BLaER1 treated with 17β-estradiol and CSF1 and Interleukin-3, amounts not matched to agents 10 nM and 100 nM (cell line): ENCODE measurements at regions not wholly inside any gene's neighbourhood (a gene's known extent, or its start where the extent isn't known, plus 50 kb on each side); places are given as distances from the start of the nearest gene placed in this dataset.
"Not testable (repeated sequence)": the region's sequence is repeated elsewhere in the genome, so short reads cannot be mapped to it uniquely, and the experiment has no call there.

Experiments
- H3K27ac ChIP-seq, 11 experiments: shearing (Covaris generic); formaldehyde crosslinking; 2 replicates each; pipeline ENCODE4 v1.8.1; 2022
- H3K27me3 ChIP-seq, 11 experiments: shearing (Covaris generic); formaldehyde crosslinking; 2 replicates each; pipeline ENCODE4 v1.8.1; 2022
- H3K36me3 ChIP-seq, 11 experiments: shearing (Covaris generic); formaldehyde crosslinking; 2 replicates each; pipeline ENCODE4 v1.8.1; 2022
- H3K4me1 ChIP-seq, 10 experiments: shearing (Covaris generic); formaldehyde crosslinking; 2 replicates each; pipeline ENCODE4 v1.8.1; 2022
- H3K4me2 ChIP-seq, 11 experiments: shearing (Covaris generic); formaldehyde crosslinking; 2 replicates each; pipeline ENCODE4 v1.8.1; 2022
- H3K4me3 ChIP-seq, 10 experiments: shearing (Covaris generic); formaldehyde crosslinking; 2 replicates each; pipeline ENCODE4 v1.8.1; 2022
- H3K9ac ChIP-seq, 11 experiments: shearing (Covaris generic); formaldehyde crosslinking; 2 replicates each; pipeline ENCODE4 v1.8.1; 2022
- H3K9me3 ChIP-seq, 11 experiments: shearing (Covaris generic); formaldehyde crosslinking; replicated peaks in 1 of 11; 2 replicates each; pipeline ENCODE4 v1.8.1; 2022
- H4K20me1 ChIP-seq, 11 experiments: shearing (Covaris generic); formaldehyde crosslinking; 2 replicates each; pipeline ENCODE4 v1.8.1; 2022
- Cebpa-rat ChIP-seq, 11 experiments: shearing (Covaris generic); IDR thresholded peaks; 2 replicates each; pipeline ENCODE4 v1.8.1; 2022

- no peak overlapping the region for H3K27ac ChIP-seq
- no peak overlapping the region for H3K9ac ChIP-seq
- H3K4me1 ChIP-seq: no peaks in the 10 kb centered on the region
- H3K4me3 ChIP-seq: no peak overlapping the region
- H4K20me1 ChIP-seq: no peaks in the 10 kb centered on the region
- H3K4me2 ChIP-seq: no peak overlapping the region
- H3K9me3 ChIP-seq: no peaks in the 10 kb centered on the region
- no peaks in the 10 kb centered on the region for H3K36me3 ChIP-seq
- no peaks in the 10 kb centered on the region for H3K27me3 ChIP-seq
- no peak for TF ChIP-seq Cebpa-rat (IDR thresholded peaks at IDR 0.05)
Measured at GRCh38 chr5:18772475-18772874, 1138.2 kb downstream of the TAF11L14 start.

DNA sequence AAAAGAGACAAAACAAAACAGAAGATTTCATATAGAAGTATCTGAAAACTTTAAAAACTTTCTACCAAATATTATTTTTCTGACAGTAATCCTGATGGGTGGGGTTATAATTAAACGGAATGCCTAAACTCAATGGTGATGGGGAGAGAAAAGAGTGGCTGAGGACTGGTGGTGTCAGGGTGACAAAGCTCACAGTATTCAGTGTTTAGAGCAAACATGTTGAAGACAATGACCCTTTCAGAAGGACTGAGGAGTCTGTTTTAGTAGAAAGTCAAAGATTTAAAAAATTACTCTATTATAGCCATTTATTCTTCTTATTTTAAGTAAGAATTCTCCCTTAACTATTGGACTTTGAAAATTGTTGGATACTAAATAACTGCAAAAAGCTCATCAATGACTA, 1144.0 kb downstream of the TAF11L14 start:
- Histone ChIP-seq H3K4me3 (no peak overlapping the region), H3K9me3 (peaks cover 0 to 5% (median 0%) of the 10 kb centered on the region in 11 experiments; a peak in 1 of 22 replicates), H4K20me1 (no peaks in the 10 kb centered on the region), H3K4me1 (no peaks in the 10 kb centered on the region), H3K27ac (no peak overlapping the region), H3K27me3 (no peaks in the 10 kb centered on the region), H3K36me3 (no peaks in the 10 kb centered on the region), H3K4me2 (no peak overlapping the region), H3K9ac (no peak overlapping the region)
- TF ChIP-seq Cebpa-rat (IDR thresholded peaks at IDR 0.05): no peak

DNA sequence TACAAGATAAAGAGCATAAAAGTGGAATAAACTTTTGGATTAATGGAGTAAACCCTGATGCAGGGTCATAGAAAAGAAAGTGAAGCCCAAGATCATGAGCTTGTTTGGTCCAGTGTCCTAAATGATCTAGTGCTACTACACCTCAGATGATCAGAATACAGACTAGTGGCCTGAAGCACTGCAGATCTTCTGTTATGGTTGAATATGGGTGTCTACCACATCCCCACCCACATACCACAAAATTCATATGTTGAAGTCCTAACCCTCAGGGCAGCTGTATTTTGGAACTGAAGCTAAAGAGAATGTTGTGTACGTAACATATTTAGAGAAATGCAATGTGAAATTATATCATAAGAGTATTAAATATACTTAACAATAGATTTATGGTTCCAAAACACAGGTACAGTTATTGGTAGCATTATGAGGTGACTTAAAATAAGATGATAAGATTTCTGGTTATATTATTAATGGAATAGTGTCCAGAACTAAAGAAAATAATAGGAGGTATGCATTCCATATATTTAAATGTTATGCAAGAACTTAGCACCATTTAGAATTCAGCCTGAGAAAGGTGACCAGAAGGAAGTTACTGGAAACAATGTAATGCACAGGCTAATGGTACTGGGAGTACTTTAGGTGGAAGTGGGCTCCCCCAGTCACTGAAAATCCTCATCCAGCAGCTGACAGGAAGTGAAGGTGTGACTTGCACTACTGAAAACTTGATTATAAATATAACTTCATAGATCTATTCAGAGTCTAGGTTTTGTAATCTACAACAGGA, 1155.1 kb downstream of the TAF11L14 start:
- H3K36me3 ChIP-seq: no peaks in the 10 kb centered on the region
- no peaks in the 10 kb centered on the region for H3K27me3 ChIP-seq
- H3K9ac ChIP-seq: no peak overlapping the region
- no peaks in the 10 kb centered on the region for H3K9me3 ChIP-seq
- no peak for TF ChIP-seq Cebpa-rat (IDR thresholded peaks at IDR 0.05)
- H4K20me1 ChIP-seq: no peaks in the 10 kb centered on the region
- H3K4me3 ChIP-seq: no peak overlapping the region
- no peaks in the 10 kb centered on the region for H3K4me1 ChIP-seq
- H3K4me2 ChIP-seq: no peak overlapping the region
- no peak overlapping the region for H3K27ac ChIP-seq

- Histone ChIP-seq H3K4me3 (no peak overlapping the region), H3K4me2 (no peak overlapping the region), H3K27ac (no peak overlapping the region), H3K9ac (no peak overlapping the region), H3K4me1 (no peaks in the 10 kb centered on the region), H3K27me3 (no peaks in the 10 kb centered on the region), H3K36me3 (no peaks in the 10 kb centered on the region), H4K20me1 (no peaks in the 10 kb centered on the region), H3K9me3 (no peaks in the 10 kb centered on the region)
- no peak for TF ChIP-seq Cebpa-rat (IDR thresholded peaks at IDR 0.05)
Measured at GRCh38 chr5:18792145-18792544, 1157.9 kb downstream of the TAF11L14 start.

DNA sequence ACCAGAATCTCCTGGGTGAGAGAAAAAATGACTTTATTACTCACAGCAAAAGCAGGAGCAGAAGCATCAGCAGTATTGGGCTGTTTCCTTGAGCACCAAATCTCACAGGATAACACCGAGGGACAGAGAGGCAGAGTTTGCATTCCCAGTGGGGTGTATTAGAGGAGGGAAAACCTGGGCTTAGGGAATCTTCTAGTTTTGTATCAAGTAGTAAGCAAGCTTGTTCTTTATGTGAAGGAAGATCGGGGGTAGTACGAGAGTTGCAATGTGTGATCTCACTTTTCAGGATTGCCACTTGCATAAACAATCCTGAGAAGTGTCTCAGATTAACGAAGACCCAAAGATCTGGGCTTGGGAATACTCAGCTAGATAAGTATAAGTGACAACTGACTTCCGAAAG, 1163.0 kb downstream of the TAF11L14 start:
- Histone ChIP-seq H3K27me3 (no peaks in the 10 kb centered on the region), H3K9me3 (no peaks in the 10 kb centered on the region), H3K4me3 (no peak overlapping the region), H3K4me2 (no peak overlapping the region), H3K9ac (no peak overlapping the region), H4K20me1 (no peaks in the 10 kb centered on the region), H3K27ac (no peak overlapping the region), H3K4me1 (no peaks in the 10 kb centered on the region), H3K36me3 (no peaks in the 10 kb centered on the region)
- no peak for TF ChIP-seq Cebpa-rat (IDR thresholded peaks at IDR 0.05)

DNA sequence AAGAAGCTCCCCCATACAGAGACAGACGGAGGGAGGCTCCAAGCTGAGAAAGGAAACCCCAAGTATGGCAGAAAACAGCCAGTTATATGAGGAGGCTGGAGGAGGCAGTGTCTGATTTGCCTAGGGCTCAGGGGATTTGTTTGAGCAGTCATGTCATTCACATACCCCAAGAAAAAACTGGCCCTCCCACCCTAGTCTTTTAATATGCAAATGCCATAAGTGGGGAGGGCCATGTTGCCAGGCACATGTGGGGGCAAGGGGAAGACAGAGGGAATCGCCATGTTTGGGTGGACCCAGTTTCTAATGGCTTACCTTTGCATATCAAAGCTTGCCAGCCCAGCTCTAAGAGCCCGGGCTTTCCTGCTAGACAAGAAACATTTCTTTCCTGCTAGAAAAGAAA, 1163.8 kb downstream of the TAF11L14 start:
- Histone ChIP-seq H3K4me2 (no peak overlapping the region), H3K9ac (no peak overlapping the region), H3K36me3 (no peaks in the 10 kb centered on the region), H3K27ac (no peak overlapping the region), H3K9me3 (no peaks in the 10 kb centered on the region), H3K4me1 (no peaks in the 10 kb centered on the region), H3K4me3 (no peak overlapping the region), H4K20me1 (no peaks in the 10 kb centered on the region), H3K27me3 (no peaks in the 10 kb centered on the region)
- no peak for TF ChIP-seq Cebpa-rat (IDR thresholded peaks at IDR 0.05)

DNA sequence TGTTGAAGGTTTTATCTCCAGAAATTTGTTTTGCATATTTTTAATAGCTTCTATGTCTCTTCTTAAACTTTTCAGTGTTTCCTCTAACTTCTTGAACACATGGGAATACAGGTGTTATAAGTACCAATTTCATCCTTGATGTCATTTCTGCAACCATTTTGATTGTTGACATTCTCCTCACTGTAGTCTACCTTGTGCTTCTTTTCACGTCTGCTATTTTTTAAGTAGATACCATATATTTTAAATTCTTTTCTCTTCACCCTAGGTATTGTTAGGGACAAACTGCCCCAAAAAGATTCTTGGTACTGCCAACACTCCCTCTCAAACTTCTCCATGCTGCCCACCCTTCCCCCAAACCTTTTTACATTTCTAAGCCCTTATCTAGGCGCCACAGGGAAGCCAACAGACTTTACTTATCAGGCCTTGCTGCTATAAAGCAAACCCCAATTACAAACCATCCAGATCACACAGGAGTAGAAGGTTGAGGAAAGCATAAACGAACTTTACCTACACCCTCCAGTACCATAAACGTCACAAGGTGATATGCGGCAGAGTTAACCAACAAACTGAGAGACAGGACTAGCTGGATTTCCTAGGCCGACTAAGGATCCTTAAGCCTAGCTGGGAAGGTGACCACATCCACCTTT, 1165.3 kb downstream of the TAF11L14 start:
- H3K27ac ChIP-seq: no peak overlapping the region
- H3K4me1 ChIP-seq: no peaks in the 10 kb centered on the region
- no peaks in the 10 kb centered on the region for H3K36me3 ChIP-seq
- no peaks in the 10 kb centered on the region for H3K9me3 ChIP-seq
- no peaks in the 10 kb centered on the region for H4K20me1 ChIP-seq
- H3K4me3 ChIP-seq: no peak overlapping the region
- no peak overlapping the region for H3K4me2 ChIP-seq
- no peaks in the 10 kb centered on the region for H3K27me3 ChIP-seq
- TF ChIP-seq Cebpa-rat (IDR thresholded peaks at IDR 0.05): no peak
- no peak overlapping the region for H3K9ac ChIP-seq

DNA sequence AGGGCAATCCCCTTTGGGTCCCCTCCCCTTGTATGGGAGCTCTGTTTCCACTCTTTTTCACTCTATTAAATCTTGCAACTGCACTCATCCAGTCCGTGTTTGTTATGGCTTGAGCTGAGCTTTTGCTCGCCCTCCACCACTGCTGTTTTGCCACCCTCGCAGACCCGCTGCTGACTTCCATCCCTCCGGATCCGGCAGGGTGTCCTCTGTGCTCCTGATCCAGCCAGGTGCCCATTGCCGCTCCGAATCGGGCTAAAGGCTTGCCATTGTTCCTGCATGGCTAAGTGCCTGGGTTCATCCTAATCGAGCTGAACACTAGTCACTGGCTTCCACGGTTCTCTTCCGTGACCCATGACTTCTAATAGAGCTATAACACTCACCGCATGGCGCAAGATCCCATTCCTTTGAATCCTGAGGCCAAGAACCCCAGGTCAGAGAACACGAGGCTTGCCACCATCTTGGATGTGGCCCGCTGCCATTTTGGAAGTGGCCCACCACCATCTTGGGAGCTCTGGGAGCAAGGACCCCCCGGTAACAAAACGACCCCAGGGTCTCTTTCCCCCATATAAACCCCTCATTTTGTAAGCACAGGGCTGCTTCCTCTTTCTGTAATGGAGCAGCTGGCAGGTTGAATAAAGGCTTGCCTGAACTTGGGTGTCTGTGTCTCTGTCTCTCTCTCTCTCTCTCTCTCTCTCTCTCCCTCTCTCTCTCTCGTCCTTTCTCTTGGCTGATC, 1166.2 kb downstream of the TAF11L14 start:
- no peak overlapping the region for H3K9ac ChIP-seq
- H3K27me3 ChIP-seq: no peaks in the 10 kb centered on the region
- H3K4me1 ChIP-seq: no peaks in the 10 kb centered on the region
- H4K20me1 ChIP-seq: no peaks in the 10 kb centered on the region
- H3K9me3 ChIP-seq: no peaks in the 10 kb centered on the region
- no peak overlapping the region for H3K4me2 ChIP-seq
- H3K36me3 ChIP-seq: no peaks in the 10 kb centered on the region
- no peak overlapping the region for H3K4me3 ChIP-seq
- TF ChIP-seq Cebpa-rat (IDR thresholded peaks at IDR 0.05): no peak
- no peak overlapping the region for H3K27ac ChIP-seq

- not testable (repeated sequence) for H4K20me1 ChIP-seq, H3K4me3 ChIP-seq, H3K4me2 ChIP-seq, H3K9me3 ChIP-seq, H3K4me1 ChIP-seq, H3K9ac ChIP-seq, H3K27me3 ChIP-seq, H3K36me3 ChIP-seq, H3K27ac ChIP-seq
Measured at GRCh38 chr5:18801413-18801812, 1167.2 kb downstream of the TAF11L14 start.

DNA sequence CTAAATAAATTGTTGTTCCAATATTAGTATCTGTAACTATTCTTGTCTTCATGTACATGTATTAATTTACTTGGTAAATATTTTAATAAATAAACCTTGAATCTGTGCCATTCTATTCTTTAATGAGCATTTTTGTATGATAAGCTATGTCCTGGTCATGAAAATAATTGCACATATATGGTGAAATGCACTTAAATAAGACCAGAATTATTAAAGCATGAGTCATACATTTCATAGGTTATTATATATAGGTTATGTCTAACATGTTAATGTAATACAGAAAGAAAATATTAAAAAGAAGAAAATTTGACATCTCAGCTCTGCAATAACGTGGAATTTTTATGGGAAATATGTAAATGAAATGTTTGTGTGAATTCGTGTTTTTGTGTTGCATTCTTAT, 1168.1 kb downstream of the TAF11L14 start:
- Histone ChIP-seq H3K4me1 (no peaks in the 10 kb centered on the region), H3K27ac (no peak overlapping the region)

More for the DNA sequence above, 1168.1 kb downstream of the TAF11L14 start:
- Histone ChIP-seq H3K9ac (no peak overlapping the region), H3K4me3 (no peak overlapping the region), H4K20me1 (no peaks in the 10 kb centered on the region), H3K9me3 (no peaks in the 10 kb centered on the region), H3K36me3 (no peaks in the 10 kb centered on the region), H3K4me2 (no peak overlapping the region), H3K27me3 (no peaks in the 10 kb centered on the region)
- no peak for TF ChIP-seq Cebpa-rat (IDR thresholded peaks at IDR 0.05)
